ENCODE measurements at regions not wholly inside any gene's neighbourhood (a gene's known extent, or its start where the extent isn't known, plus 50 kb on each side); places are given as distances from the start of the nearest gene placed in this dataset.

DNA sequence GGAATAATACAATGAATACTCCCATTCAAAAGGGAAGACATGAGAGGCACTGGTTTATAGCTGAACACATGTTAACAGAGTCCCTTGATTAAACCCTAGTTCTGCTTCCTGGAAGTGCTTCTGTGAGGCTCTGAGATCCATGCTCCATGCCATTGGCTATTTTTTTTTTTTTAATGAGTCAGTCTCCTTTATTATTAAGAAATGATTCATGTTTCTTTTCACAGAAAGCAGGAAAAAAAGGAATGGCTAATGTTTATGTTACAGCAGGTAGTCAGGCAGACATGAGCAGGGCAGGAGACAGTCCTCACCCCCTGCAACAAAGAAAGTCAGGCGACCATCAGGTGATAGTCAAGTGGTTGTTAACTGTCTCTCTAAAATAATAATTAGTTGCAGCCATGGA lies 598.7 kb downstream of the EPHA5 start:
- CTCF ChIA-PET (ENCODE audit: partially characterized antibody) = interaction anchor here (0.6 kb wide), 1 partner anchor 48 kb away, joined by 4 read pairs; no protein-coding TSS in a partner anchor
- TF ChIP-seq, protein P1, sequence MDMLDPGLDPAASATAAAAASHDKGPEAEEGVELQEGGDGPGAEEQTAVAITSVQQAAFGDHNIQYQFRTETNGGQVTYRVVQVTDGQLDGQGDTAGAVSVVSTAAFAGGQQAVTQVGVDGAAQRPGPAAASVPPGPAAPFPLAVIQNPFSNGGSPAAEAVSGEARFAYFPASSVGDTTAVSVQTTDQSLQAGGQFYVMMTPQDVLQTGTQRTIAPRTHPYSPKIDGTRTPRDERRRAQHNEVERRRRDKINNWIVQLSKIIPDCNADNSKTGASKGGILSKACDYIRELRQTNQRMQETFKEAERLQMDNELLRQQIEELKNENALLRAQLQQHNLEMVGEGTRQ (IDR thresholded peaks at IDR 0.05; ENCODE audit: low read length) = no peak
- TF ChIP-seq JUN (IDR thresholded peaks at IDR 0.05; ENCODE audit: low read depth, low read length) (no peak), RXRA (IDR thresholded peaks at IDR 0.05; ENCODE audit: insufficient read depth, low read depth, low read length) (no peak), CBX5 (IDR thresholded peaks at IDR 0.05; ENCODE audit: low read depth, low read length) (no peak), SP2 (IDR thresholded peaks at IDR 0.05; ENCODE audit: low read length) (no peak), SIX5 (IDR thresholded peaks at IDR 0.05; ENCODE audit: low read depth, low read length) (no peak), RFX5 (IDR thresholded peaks at IDR 0.05; ENCODE audit: borderline replicate concordance, low read depth, low read length) (no peak), GABPA (IDR thresholded peaks at IDR 0.05; ENCODE audit: borderline replicate concordance, insufficient read depth, low read length) (no peak), CEBPB (IDR thresholded peaks at IDR 0.05; ENCODE audit: low read depth, low read length) (no peak), CHD2 (IDR thresholded peaks at IDR 0.05; ENCODE audit: low read length) (no peak), SRF (IDR thresholded peaks at IDR 0.05; ENCODE audit: low read depth, low read length) (no peak), FOSL1 (IDR thresholded peaks at IDR 0.05; ENCODE audit: insufficient read depth, low read depth, low read length) (no peak), POLR2AphosphoS5 (IDR thresholded peaks at IDR 0.05; ENCODE audit: low read depth, low read length) (no peak), KDM5A (IDR thresholded peaks at IDR 0.05; ENCODE audit: low read length) (no peak)
- TF ChIP-seq, protein P2, sequence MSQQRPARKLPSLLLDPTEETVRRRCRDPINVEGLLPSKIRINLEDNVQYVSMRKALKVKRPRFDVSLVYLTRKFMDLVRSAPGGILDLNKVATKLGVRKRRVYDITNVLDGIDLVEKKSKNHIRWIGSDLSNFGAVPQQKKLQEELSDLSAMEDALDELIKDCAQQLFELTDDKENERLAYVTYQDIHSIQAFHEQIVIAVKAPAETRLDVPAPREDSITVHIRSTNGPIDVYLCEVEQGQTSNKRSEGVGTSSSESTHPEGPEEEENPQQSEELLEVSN (IDR thresholded peaks at IDR 0.05) = no peak

More for the DNA sequence above, 598.7 kb downstream of the EPHA5 start:
- 82% methylated on average over 1 of the region's 1 CpG; no CpG with 5 or more reads in 1 of the 2 experiments for WGBS, 2 experiments (ENCODE audit: extremely low coverage in 1 of 2, insufficient coverage in 1 of 2, insufficient read length in 1 of 2, insufficient replicate concordance in 2 of 2, low coverage in 1 of 2, low lambda C conversion rate in 2 of 2, missing lambda C conversion rate in 1 of 2)
- H4K5ac ChIP-seq (ENCODE audit: insufficient read length, low read depth, low read length) = no peak overlapping the region
- H3K9me3 ChIP-seq (ENCODE audit: insufficient read depth in 2 of 2, low read depth in 1 of 2, low read length in 1 of 2) = 0 out of 4 replicates have a peak, but pooled peaks cover 3 to 8% of the 10 kb centered on the region in 2 experiments
- POLR2A ChIA-PET (ENCODE audit: partially characterized antibody) = no interaction called here
- no peak overlapping the region for H3K4ac ChIP-seq (replicated peaks; ENCODE audit: insufficient read length, low read depth, low read length)
- H3K79me2 ChIP-seq (ENCODE audit: control insufficient read depth in 1 of 2, insufficient read depth in 2 of 2, low read length in 2 of 2) = no peaks in the 10 kb centered on the region
- no peak overlapping the region for H4K8ac ChIP-seq (ENCODE audit: extremely low read depth, insufficient read depth, low read length)
- no peak overlapping the region for H3K4me2 ChIP-seq (ENCODE audit: insufficient read depth in 1 of 2, low read depth in 2 of 2, low read length in 2 of 2)
- H2AK5ac ChIP-seq (ENCODE audit: low read depth, low read length) = no peak overlapping the region
- DNase-seq (ENCODE audit: low read depth in 1 of 2, low spot score in 2 of 2) = no peak
- no peak overlapping the region for H2BK120ac ChIP-seq (replicated peaks; ENCODE audit: low read depth, low read length)
- no peak overlapping the region for H2BK5ac ChIP-seq (ENCODE audit: low read depth, low read length)
- H3K14ac ChIP-seq (ENCODE audit: insufficient read length) = no peak overlapping the region
- no peak overlapping the region for H3K56ac ChIP-seq (replicated peaks; ENCODE audit: insufficient read length, low read depth, low read length)
- no peak overlapping the region for H4K91ac ChIP-seq (replicated peaks; ENCODE audit: insufficient read length, low read length)
- no peak overlapping the region for H2BK15ac ChIP-seq (ENCODE audit: low read length)
- FAIRE-seq = no peak
- no peak overlapping the region for H2BK20ac ChIP-seq (ENCODE audit: low read length)
- H3K23me2 ChIP-seq (ENCODE audit: low read depth, low read length) = no peaks in the 10 kb centered on the region
- H4K20me1 ChIP-seq (replicated peaks in 1 of 2; ENCODE audit: control insufficient read depth in 1 of 2, insufficient read depth in 2 of 2, low read length in 2 of 2) = no peaks in the 10 kb centered on the region
- H3K4me3 ChIP-seq (ENCODE audit: extremely low read depth in 1 of 4, insufficient read depth in 2 of 4, low read depth in 3 of 4, low read length in 4 of 4) = no peak overlapping the region
- H3K27me3 ChIP-seq (replicated peaks in 1 of 4; ENCODE audit: control insufficient read depth in 3 of 4, extremely low read depth in 1 of 4, insufficient read depth in 3 of 4, low read length in 3 of 4) = no peaks in the 10 kb centered on the region
- H2AFZ ChIP-seq (ENCODE audit: low read length) = no peak overlapping the region
- no peaks in the 10 kb centered on the region for H3K4me1 ChIP-seq (replicated peaks in 1 of 4; ENCODE audit: control insufficient read depth in 3 of 4, insufficient read depth in 4 of 4, low read length in 3 of 4)
- no peak overlapping the region for H3K27ac ChIP-seq (ENCODE audit: low read depth, low read length)
- H3K36me3 ChIP-seq (ENCODE audit: control insufficient read depth in 2 of 4, insufficient read depth in 4 of 4, low read length in 3 of 4) = no peaks in the 10 kb centered on the region
- no peak overlapping the region for H3K9ac ChIP-seq (replicated peaks in 1 of 4; ENCODE audit: extremely low read depth in 1 of 4, low read depth in 3 of 4, low read length in 3 of 4)
- H3K23ac ChIP-seq (ENCODE audit: insufficient read length) = no peak overlapping the region
- H2BK12ac ChIP-seq (ENCODE audit: low read depth, low read length) = no peak overlapping the region
- H3K18ac ChIP-seq (ENCODE audit: extremely low read depth, low read length) = no peak overlapping the region
- H3K79me1 ChIP-seq (ENCODE audit: low read depth, low read length) = no peaks in the 10 kb centered on the region
